ENCODE measurements at regions not wholly inside any gene's neighbourhood (a gene's known extent, or its start where the extent isn't known, plus 50 kb on each side); places are given as distances from the start of the nearest gene placed in this dataset.
"Not testable (repeated sequence)": the region's sequence is repeated elsewhere in the genome, so short reads cannot be mapped to it uniquely, and the experiment has no call there.

- no peak for DNase-seq
Observed at GRCh38 chr2:187996630-187997029, 295.0 kb upstream of the GULP1 start.

- DNase-seq: no peak
Observed at GRCh38 chr2:188000189-188000588, 291.5 kb upstream of the GULP1 start.

- no peak for DNase-seq
Observed at GRCh38 chr2:188003800-188004199, 287.9 kb upstream of the GULP1 start.

GRCh38 chr2:188013767-188014166 is 277.9 kb upstream of the GULP1 start:
- DNase-seq: no peak

- DNase-seq: no peak
Observed at GRCh38 chr2:188016917-188017316, 274.8 kb upstream of the GULP1 start.

- no peak for DNase-seq
Observed at GRCh38 chr2:188022389-188022788, 269.3 kb upstream of the GULP1 start.

GRCh38 chr2:188023035-188023434 is 268.6 kb upstream of the GULP1 start:
- DNase-seq: no peak

GRCh38 chr2:188024811-188025210 is 266.9 kb upstream of the GULP1 start:
- no peak for DNase-seq

GRCh38 chr2:188028739-188029138 is 262.9 kb upstream of the GULP1 start:
- no peak for DNase-seq

- DNase-seq: no peak
Observed at GRCh38 chr2:188032306-188032705, 259.4 kb upstream of the GULP1 start.

- no peak for DNase-seq
Observed at GRCh38 chr2:188032786-188033185, 258.9 kb upstream of the GULP1 start.

GRCh38 chr2:188033240-188033639 is 258.4 kb upstream of the GULP1 start:
- DNase-seq: not testable (repeated sequence)

GRCh38 chr2:188034102-188034501 is 257.6 kb upstream of the GULP1 start:
- not testable (repeated sequence) for DNase-seq

- not testable (repeated sequence) for DNase-seq
Observed at GRCh38 chr2:188035377-188035776, 256.3 kb upstream of the GULP1 start.

- DNase-seq: not testable (repeated sequence)
Observed at GRCh38 chr2:188036786-188037185, 254.9 kb upstream of the GULP1 start.

GRCh38 chr2:188039307-188039706 is 252.4 kb upstream of the GULP1 start:
- no peak for DNase-seq

- DNase-seq: no peak
Observed at GRCh38 chr2:188042412-188042811, 249.3 kb upstream of the GULP1 start.

GRCh38 chr2:188045016-188045415 is 246.7 kb upstream of the GULP1 start:
- no peak for DNase-seq

GRCh38 chr2:188046437-188046836 is 245.2 kb upstream of the GULP1 start:
- DNase-seq: no peak

- DNase-seq: no peak
Observed at GRCh38 chr2:188047735-188048134, 243.9 kb upstream of the GULP1 start.

- no peak for DNase-seq
Observed at GRCh38 chr2:188050726-188051125, 240.9 kb upstream of the GULP1 start.

- DNase-seq: no peak
Observed at GRCh38 chr2:188051706-188052105, 240.0 kb upstream of the GULP1 start.

GRCh38 chr2:188065386-188065785 is 226.3 kb upstream of the GULP1 start:
- no peak for DNase-seq

- no peak for DNase-seq
Observed at GRCh38 chr2:188068093-188068492, 223.6 kb upstream of the GULP1 start.

GRCh38 chr2:188076149-188077056 is 215.3 kb upstream of the GULP1 start:
- no peak for DNase-seq

All from NCI-H345 (cell line).